HG02943 (cell line): ENCODE measurements at regions not wholly inside any gene's neighbourhood (a gene's known extent, or its start where the extent isn't known, plus 50 kb on each side); places are given as distances from the start of the nearest gene placed in this dataset.

Experiments used
- ATAC-seq: cut with Tn5 transposase; IDR thresholded peaks from one replicate; pipeline ENCODE4 v1.9.1; 2021; ENCODE audit warnings: mild to moderate bottlenecking, low read depth, moderate library complexity; ENCODE audit not compliant: unreplicated experiment

DNA sequence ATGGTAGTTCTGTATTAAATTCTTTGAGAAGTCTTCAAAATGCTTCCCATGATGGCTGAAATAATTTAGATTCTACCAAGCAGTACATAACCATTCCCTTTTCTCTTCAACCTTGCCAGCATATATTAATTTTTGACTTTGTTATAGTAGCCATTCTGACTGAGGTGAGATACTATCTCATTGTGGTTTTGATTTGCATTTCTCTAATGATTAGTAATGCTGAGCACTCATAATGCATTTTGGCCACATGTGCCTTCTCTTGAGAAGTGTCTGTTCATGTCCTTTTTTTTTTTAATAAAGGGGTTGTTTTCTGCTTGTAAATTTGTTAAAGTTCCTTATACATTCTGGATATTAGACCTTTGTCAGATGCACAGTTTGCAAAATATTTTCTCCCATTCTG is 173.9 kb downstream of the CALCRL start:
- ATAC-seq = no peak

DNA sequence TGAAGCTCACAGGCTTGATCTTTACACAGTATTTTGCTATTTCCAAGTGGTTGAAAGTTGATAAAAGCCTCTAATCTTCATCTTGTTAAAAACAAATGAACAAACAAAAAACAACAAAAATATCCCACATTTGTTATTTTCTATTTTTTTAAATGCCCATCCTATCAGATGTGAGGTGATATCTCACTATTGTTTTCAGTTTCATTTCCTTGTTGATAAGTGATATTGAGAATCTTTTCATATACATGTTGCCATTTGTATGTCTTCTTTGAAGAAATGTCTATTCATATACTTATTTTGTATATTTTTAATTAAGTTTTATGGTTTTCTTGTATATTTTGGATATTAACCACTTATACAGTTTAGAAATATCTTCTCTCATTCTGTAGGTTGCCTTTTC is 175.8 kb downstream of the CALCRL start:
- ATAC-seq = no peak

DNA sequence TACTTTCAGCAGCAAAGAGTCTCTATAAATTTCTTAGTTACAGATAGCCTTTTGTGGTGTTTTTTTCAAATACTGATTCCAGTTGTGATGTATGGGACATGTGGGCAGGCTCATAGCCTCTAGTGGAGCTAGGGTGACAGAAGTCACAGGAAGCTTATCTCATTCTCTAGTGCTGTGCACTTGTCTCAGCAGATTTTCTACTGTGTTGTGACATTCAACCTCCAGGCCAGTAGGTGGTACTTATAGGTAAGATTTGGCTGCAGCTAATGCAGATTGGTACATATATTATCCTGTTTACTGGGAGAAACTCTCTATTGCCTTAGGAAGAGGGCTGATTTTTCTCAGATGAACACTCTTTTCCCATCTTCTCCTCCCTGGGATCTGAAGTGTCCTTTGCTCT is 176.2 kb downstream of the CALCRL start:
- ATAC-seq = no peak

DNA sequence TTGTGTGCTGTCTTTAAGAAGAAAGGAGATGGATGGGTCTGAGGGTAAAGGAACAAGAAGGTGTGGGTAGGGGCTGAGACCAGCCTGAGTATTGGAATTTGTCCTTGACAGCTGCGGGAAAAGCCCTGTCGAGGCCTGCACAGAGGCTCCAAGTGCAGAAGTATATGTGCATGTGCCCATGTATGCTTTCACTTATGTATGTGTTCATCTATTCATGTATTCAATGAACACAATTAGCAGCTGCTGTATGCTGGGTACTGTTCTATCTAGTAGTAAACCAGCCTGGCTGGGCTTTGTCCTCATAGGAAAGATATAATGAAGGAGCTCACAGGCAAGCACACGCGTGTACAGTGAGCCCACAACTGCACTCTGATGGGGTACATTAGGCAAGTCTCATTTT is 181.4 kb downstream of the CALCRL start:
- ATAC-seq = no peak

DNA sequence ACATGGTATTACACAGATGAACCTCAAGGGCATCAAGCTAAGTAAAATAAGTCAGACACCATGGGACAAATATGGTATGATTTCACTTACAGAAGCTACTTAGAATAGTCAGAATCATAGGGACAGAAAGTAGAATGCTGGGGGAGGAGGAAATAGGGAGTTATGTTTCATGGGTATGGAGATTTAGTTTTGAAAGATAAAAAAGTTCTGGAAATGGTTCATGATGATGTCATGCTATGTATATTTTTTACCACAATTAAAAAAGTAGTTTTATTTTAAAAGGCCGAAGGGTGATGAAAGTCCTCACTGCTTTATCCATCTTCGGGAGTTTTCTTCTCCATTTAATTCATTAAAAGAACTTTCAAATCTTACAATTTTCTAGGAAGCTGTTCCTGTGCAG is 181.9 kb downstream of the CALCRL start:
- ATAC-seq = no peak

DNA sequence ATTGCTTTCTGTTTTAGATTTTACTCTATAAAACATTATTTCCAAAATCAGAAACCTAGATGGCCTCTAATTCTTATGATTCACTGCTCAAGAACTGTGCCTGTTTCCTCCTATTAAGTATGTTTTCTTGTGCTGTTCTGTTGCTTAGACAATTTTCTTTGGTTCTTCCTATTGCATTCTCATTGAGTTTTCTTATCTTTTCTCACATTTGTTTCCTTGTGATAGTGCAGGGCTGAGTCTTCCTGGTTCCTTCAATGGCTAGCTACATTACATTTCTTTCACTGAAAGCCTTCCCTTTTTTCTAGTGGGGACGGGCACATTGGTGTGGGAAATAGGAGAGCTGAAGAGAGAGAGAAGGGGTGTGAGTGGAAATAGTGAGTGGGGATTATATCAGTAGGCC is 183.4 kb downstream of the CALCRL start:
- no peak for ATAC-seq

DNA sequence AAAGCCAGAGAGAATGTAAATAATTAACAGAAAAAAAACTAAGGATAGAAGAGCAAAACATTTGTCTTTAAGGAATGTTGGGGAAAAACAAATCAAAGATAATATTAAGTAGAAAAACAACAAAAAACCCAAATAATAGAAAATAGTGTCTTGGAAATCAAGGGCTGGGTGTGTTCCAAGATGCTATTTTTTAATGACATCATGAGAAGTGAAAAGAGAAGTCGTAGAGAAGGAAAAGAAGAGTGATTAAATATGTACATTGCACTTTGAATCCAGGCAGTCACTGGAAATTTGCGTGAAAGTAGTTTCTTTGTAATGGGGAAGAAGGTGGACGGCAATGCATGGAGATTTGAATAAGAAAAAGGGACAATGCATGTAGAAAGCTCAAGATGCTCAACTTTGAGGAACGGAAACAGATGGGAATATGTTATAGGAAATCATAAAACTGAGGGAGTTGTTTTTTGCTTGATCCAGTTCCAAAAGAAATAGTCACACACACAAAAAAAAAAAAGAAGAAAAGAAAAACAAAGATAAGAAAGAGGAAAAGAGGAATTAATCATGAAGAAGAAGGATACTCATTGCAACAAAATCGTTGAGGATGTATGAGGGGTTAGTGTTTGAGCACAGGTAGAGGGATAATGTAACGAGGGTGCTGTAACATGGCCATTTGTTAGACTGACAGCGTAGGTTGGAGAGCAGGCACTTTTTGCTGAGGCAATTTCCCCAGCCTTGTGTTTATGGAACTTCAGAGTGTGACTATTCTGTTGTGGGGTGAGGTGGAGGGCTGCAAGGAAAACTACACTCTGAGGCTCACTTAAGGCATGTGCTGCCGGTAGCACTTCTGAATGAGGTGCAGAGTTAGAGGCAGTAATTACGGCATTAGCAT is 184.1 kb downstream of the CALCRL start:
- ATAC-seq = no peak

DNA sequence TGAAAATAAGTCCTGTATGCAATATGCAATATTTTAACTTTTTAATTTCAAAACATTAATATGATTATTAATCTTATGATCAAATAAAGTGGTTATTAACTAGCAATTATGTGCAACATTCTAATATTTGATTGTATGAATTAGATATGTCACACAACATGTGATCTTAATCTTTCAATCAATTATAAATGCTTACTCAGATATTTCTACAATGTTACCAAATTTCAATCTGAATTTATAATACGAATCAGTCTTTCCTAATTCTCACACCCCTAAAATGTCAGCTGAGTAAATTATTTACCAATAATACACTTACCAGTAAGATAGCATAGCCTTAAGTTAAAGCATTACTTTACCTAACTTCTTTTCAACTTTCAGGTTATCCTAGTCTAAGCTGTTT is 186.3 kb downstream of the CALCRL start:
- no peak for ATAC-seq

DNA sequence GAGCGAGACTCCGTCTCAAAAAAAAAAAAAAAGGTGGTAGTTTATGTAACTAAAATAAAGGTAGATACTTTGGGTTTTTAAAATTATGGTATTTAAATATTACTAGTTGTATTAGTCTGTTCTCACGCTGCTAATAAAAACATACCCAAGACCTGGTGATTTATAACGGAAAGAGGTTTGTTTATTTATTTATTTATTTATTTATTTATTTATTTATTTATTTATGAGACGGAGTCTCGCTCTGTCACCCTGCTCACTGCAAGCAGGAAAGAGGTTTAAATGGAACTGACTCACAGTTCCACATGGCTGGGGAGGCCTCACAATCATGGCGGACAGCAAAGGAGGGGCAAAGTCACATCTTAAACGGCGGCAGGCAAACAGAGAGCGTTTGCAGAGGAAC is 196.0 kb downstream of the CALCRL start:
- ATAC-seq = no peak

DNA sequence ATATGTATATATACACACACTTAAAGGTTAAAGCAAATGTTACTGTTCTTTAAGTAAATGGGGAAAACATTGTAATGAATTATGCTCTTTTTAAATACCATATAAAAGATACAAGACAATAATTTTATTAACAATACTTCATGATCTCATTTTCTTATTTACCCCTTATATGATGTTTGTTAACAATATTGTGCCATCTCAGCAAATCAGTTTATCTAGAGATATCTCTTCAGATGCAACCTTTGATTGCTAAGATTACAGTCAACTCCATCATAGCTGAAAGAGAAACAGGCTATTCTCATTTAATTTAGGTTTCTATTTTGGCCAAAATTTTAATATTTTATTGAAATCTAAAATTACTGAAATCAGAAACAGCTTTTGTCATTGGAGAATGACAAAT is 197.9 kb downstream of the CALCRL start:
- ATAC-seq = no peak

DNA sequence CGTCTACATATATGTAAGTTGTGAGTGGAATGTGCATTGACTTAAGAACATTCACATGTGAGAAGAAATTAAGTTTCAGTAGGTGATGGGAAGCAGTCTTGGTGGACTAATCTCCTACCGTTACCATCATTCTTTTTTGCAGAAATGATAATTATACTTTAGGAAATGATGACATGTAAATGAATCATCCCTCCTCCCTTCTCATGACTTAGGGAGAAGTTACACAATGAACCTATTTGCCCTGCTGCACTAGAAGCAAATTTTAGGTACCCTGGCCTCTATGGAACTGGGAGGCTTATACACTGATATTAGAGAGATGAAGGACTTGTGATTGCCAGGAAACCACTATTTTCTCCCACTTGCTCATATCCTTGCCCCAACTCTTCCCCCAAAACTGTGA is 214.2 kb downstream of the CALCRL start:
- ATAC-seq = no peak

DNA sequence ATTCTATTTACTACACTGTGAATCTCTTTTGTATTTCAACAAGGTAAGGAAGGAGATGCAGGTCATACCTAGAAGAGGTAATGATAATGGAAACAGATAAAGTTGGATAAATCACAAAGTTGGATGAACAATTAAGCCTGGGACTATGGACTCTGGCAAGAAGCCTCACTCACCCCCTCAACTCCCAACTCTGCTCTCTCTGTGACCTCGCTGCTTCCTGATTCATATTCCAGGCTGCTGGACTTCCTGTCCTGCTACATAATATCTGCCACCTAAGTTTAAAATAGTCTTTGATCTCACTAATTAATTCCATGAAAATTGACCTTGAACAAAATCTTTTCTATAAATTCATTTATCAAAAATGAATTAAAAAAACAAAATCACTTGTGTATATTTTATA is 215.3 kb downstream of the CALCRL start:
- ATAC-seq = no peak

DNA sequence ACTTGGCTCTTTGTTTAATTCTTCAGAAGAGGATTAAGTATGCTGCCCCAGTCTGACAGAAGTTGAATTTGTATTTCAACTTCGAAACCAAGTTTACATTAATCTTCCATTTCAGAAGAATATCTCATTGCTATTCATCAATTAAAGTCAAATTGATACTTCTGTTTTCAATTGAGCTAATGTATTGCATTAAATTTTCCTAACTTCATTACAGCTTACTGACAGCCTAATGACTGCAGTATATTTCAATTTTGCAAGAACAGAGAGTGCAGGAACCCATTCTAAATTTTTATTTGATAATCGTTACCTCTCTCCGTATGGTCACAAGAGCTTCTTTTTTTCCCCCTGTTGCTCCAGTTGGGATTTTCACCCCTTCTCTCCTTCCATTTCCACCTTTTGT is 218.0 kb downstream of the CALCRL start:
- ATAC-seq = no peak

DNA sequence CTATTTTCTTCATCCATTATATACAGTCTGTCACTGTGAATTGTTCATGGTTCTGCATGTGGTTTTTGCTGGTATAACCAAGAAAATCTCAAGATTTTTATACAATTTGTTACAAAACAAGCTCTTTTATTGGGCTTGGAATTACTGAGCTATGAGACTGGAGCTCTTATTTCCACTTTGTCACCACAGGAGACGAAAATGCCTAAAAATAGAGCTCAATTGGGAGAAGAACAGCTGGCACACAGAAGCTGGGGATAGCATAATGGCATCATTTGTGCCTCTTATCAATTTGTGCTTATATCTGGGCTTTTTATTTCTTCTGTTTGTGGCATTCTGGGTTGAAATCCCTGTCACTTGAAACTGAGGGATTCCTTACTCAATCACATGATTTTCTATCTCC is 219.1 kb downstream of the CALCRL start:
- ATAC-seq = no peak

DNA sequence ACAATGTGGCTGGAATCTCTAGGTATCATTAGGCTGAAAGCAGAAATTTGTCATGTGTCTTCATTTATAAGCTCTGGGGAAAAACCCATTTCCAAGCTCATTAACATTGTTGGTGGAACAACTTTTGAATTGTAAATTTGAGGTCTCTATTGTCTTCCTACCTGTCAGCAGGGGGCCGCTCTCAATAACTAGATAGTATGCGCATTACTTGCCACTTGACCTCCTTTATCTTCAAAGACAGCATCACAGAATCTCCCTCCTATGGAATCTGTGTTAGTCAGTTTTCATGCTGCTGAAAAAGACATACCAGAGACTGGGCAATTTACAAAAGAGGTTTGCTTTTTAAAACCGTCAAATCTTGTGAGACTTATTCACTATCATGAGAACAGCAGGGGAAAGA is 223.1 kb downstream of the CALCRL start:
- no peak for ATAC-seq

DNA sequence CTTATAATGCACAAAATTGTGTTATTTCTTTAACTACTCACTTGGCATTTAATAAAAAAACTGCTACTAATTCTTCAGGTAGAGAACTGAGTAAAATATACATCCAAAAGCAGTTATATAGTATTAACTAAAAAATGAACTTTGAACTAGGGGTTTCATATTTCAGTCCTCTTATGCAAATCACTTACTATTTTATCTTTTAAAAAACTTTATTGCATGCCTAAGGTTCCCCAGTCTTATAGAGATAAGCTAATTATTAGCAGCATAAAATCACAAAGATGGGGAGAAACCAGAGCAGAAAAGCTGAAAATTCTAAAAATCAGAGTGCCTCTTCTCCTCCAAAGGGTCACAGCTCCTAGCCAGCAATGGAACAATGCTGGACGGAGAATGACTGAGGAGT is 228.0 kb downstream of the CALCRL start:
- ATAC-seq = no peak

DNA sequence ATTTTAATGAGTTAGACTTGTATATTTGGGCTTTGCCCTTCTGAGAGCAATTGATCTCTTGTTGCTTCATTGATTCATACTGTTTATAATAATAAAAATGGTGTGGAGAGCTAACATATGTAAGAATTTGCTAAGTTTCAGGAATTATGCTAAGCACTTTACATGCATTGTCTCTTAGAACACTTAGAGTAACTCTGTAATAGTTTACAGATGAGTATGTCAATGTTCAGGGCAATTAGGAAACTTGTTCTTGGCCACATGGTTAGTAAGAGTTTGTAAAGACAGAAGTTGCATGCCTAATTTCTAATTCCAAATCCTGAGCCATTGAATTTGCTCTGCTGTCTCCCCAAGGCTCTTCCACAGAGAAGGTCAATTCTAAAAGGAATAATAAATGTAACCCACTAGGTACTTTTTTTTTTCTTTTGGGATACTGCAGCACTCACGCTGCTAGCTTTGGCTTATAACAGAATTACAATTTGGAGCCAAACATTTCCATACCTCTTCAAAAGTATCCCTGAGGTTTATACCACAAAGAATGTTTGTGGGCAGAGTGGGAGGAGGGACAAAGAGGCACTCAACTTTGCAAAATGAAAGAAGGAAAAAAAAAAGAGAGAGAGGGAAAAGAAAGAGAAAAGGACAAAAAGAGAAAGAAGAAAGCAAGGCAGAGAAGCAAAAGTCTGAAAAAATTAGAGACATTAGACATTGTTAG is 232.4 kb downstream of the CALCRL start:
- no peak for ATAC-seq

DNA sequence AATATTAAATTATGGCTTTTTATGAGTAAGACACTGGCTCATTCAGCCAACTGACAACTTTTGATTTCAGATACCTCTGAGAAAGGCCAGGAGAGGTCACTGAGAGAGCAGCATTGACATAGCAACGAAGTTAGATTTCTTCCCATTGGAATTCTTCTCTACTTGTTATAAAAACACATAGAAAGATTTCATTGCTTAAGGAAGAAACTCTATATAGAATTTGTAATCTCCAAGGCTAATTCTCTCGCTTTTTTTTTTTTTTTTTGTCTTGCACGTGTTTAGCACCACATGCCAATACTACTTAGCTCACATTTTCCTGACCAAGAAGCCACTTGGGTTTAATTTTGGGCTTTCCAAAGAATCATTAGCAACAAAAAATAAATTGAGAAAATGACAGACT is 233.7 kb downstream of the CALCRL start:
- ATAC-seq = no peak

DNA sequence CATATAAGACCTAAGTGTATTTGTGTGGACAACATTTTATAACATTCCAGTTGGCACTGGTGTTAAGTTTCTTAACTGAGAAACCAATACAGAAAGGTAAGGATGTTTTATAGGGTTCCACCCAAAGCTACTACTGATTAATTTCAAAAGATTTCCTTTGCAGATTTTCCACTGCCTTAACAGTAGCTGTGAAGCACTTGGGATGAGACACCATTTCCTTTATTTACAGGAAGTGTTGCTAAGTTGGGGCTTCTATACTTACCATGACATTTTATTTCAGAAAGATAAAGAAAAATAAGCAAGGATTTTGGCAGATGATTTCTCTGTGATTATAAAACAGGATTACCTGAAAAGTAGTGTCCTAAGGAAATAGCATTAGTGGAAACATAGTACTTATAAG is 234.3 kb downstream of the CALCRL start:
- ATAC-seq = no peak

DNA sequence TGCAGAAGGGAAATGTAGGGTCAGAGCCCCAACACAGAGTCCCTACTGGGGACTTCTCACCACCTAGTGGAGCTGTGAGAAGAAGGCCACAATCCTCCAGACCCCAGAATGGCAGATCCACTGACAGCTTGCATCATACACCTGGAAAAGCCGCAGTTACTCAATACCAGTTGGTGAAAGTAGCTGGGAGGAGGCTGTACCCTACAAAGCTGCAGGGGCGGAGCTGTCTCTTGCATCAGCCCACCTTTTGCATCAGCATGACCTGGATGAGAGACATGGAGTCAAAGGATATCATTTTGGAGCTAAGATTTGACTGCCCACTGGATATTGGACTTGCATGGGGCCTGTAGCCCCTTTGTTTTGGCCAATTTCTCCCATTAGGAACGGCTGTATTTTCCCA is 237.3 kb downstream of the CALCRL start:
- ATAC-seq = no peak

DNA sequence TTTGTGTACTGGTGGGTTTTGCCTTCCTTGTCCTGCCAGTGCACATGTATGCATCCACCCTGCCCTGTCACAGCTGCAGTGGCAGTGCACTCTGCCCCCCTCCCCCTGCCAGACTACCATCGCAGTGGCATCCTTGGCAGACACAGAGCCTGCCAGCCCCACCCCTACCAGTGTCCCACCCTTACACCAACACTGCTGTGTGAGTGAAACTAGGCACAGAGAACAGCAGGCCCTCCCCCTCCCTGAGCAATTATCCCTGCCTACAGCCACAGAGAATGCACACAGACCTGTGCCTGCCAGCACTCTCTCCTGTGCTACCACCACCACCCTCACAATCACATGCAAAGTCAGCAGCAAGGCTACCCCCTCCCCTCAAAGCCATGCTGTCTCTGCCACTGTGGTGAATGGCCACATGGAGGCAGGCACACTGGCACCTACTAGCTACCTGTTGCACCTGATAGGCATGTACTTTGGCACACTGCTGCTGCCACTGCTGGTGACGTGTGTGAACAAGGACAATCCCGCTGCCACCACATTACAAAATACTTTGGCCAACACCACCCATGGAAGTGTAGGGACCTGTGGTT is 239.8 kb downstream of the CALCRL start:
- ATAC-seq = no peak

DNA sequence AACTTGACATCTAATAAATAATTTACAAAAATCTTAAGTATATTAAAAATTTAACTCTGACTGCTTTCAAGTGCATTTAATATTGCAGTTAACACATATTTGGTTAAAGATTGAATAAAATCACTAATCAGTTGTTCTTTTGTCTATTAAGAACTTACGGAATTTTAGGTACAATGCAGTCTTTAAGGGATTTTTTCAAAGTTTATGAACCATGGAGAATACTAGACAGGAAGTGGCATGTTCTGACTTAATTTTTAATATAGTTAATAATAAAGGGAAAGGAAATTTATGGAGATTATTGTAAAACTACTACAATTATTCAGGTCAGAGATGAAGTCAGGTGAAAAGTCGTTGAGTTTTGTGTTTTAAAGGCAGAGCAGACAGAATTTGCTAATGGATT is 240.9 kb downstream of the CALCRL start:
- ATAC-seq = no peak
